ENCODE measurements at regions not wholly inside any gene's neighbourhood (a gene's known extent, or its start where the extent isn't known, plus 50 kb on each side); places are given as distances from the start of the nearest gene placed in this dataset.

DNA sequence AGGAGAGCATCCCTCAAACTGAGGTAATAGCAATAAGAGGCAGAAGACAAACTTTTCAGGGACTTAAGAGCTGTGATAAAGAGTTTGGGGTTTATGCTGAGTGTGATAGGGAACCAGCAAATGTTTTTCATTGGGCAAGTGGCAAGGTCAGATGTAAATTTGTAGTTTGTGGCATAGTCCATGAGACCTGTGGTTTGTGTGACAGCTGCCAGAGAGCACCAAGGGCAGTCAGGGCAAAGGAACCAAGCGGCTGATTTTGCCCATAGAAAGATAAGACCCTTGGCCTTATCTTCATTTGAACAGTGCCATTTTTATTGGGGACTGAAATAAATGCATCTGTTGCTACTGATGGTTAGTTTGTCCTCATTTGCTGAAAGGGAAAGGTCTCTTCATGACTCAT lies 220.3 kb downstream of the LRRN1 start:
- TF ChIP-seq, protein P1, sequence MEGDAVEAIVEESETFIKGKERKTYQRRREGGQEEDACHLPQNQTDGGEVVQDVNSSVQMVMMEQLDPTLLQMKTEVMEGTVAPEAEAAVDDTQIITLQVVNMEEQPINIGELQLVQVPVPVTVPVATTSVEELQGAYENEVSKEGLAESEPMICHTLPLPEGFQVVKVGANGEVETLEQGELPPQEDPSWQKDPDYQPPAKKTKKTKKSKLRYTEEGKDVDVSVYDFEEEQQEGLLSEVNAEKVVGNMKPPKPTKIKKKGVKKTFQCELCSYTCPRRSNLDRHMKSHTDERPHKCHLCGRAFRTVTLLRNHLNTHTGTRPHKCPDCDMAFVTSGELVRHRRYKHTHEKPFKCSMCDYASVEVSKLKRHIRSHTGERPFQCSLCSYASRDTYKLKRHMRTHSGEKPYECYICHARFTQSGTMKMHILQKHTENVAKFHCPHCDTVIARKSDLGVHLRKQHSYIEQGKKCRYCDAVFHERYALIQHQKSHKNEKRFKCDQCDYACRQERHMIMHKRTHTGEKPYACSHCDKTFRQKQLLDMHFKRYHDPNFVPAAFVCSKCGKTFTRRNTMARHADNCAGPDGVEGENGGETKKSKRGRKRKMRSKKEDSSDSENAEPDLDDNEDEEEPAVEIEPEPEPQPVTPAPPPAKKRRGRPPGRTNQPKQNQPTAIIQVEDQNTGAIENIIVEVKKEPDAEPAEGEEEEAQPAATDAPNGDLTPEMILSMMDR (IDR thresholded peaks at IDR 0.05; ENCODE audit: borderline replicate concordance, control extremely low read depth, extremely low read depth, insufficient read depth, missing control alignments), result no peak
- in situ Hi-C loops (cut with MboI; ENCODE audit: low sequenced_read_pairs, unreplicated experiment), result no loop called here
- DNase-seq (ENCODE audit: low spot score), result no peak

DNA sequence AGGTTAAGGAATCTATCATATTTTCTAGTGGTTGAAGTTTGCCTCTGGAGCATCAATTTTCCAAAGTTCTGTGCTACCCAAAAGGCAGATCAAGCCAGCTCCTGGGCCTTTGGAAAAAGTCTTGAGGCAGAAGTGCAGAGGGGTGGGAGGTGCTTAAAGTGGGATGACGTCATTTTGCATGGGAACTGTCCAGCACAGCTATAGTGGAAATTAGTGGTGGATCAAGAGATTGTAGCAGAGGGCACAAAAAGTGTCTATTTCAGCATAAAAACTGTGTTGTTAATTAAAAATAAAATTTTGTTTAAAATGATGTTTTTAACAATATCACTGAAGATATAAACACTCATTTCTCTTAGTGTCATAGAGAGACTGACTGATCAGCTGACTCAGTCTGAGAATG lies 221.9 kb downstream of the LRRN1 start:
- no peak for DNase-seq (ENCODE audit: low spot score)
- TF ChIP-seq, protein P1 (IDR thresholded peaks at IDR 0.05; ENCODE audit: borderline replicate concordance, control extremely low read depth, extremely low read depth, insufficient read depth, missing control alignments), result no peak
- in situ Hi-C loops (cut with MboI; ENCODE audit: low sequenced_read_pairs, unreplicated experiment), result no loop called here

DNA sequence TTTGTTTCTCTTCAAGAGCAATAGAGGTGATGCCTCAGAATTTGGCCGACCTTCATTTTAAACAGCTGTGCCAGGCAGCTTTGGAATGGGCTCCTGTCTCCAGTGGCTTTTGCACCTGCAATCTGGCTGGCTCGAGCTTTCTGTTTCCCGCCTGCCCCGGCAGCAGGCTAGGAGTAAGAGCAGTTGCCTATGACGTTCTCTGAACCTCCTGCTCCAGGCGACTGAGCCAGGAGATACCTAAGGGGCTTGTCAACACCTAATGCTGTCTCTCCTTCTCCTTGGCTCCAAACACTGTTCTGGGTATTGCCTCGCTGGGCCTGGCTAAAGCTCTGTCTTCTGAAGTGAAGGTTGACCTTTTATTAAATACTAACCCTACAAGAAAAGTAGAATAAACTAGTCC lies 229.9 kb downstream of the LRRN1 start:
- in situ Hi-C loops (cut with MboI; ENCODE audit: low sequenced_read_pairs, unreplicated experiment), result no loop called here
- DNase-seq (ENCODE audit: low spot score), result no peak
- TF ChIP-seq, protein P1 (IDR thresholded peaks at IDR 0.05; ENCODE audit: borderline replicate concordance, control extremely low read depth, extremely low read depth, insufficient read depth, missing control alignments), result no peak

DNA sequence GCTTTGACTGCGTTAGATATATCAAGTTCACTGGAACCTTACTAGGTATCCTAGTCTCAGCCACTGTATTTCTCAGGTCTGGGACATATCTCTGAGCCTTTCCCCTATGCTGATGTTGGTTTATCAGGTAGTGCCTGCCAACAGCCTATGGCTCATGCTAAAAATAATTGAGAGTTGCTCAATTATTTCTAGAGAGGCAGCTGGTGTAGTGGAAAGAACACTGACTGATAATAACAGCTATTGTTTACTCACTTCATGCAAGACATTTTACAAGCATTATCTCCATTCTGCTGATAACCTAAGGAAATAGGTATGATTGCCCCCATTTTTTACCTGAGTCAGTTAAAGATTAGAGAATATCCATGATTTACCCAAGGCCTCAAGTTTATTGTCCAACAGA lies 231.4 kb downstream of the LRRN1 start:
- in situ Hi-C loops (cut with MboI; ENCODE audit: low sequenced_read_pairs, unreplicated experiment), result no loop called here
- TF ChIP-seq, protein P1 (IDR thresholded peaks at IDR 0.05; ENCODE audit: borderline replicate concordance, control extremely low read depth, extremely low read depth, insufficient read depth, missing control alignments), result no peak
- DNase-seq (ENCODE audit: low spot score), result no peak

DNA sequence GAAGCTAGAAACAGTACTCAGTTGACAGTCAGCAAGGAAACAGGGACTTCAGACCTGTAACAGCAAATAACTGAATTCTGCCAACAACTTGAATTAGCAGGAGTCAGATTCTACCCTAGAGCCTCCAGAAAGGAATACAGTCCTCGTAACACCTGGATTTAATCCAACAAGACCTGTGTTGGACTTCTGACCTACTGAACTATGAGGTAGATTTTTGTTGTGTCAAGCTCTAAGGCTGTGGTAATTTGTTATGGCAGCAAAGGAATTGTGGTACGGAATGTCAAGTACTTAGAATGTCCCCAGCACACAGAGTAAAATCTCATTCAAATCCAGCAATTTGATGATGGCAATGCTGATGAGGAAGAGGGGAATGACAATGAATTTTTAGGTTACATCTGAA lies 234.1 kb downstream of the LRRN1 start:
- TF ChIP-seq, protein P1 (IDR thresholded peaks at IDR 0.05; ENCODE audit: borderline replicate concordance, control extremely low read depth, extremely low read depth, insufficient read depth, missing control alignments), result no peak
- in situ Hi-C loops (cut with MboI; ENCODE audit: low sequenced_read_pairs, unreplicated experiment), result no loop called here
- no peak for DNase-seq (ENCODE audit: low spot score)

DNA sequence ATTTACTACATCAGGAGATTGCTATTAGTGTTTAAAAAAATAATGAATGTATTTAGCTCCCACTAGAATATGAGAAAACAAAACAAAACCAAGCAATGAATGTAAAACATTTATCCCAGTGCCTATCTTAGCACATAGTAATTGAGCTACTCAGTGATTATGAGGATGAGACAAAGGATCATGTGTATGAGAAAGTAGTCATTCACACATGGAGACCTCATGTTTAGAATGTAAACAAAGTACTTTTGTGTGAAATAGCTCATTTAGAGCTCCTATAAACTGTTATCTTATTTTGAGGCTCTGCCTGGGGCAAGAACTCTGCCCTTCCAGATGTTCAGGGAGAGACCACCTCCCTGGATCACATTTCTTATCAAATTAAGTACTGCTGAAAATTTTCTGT lies 236.8 kb downstream of the LRRN1 start:
- DNase-seq (ENCODE audit: low spot score), result no peak
- in situ Hi-C loops (cut with MboI; ENCODE audit: low sequenced_read_pairs, unreplicated experiment), result no loop called here
- TF ChIP-seq, protein P1 (IDR thresholded peaks at IDR 0.05; ENCODE audit: borderline replicate concordance, control extremely low read depth, extremely low read depth, insufficient read depth, missing control alignments), result no peak

DNA sequence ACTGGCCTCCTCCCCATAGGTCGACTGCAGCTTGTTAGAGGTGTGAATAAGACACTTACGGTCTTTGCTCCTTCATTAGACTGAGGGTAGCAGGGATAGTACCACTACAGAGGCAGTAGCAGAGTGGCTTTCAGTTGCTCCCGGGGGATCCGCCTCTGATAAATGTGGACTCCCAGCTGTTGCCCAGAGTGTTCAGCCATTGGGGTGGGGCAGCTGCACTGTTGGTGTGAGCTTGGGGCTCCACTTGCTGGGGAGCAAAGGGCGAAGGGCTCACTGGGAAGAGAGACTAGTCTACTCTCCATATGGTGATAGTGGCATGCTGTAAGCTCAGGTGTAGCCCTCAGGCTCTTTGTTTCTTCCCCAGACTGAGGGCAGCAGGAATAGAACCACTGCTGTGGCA lies 239.1 kb downstream of the LRRN1 start:
- TF ChIP-seq, protein P1 (IDR thresholded peaks at IDR 0.05; ENCODE audit: borderline replicate concordance, control extremely low read depth, extremely low read depth, insufficient read depth, missing control alignments), result no peak
- DNase-seq (ENCODE audit: low spot score), result no peak
- in situ Hi-C loops (cut with MboI; ENCODE audit: low sequenced_read_pairs, unreplicated experiment), result no loop called here
